HCT116 (cell line): ENCODE measurements at regions not wholly inside any gene's neighbourhood (a gene's known extent, or its start where the extent isn't known, plus 50 kb on each side); places are given as distances from the start of the nearest gene placed in this dataset.

ENCODE experiments used
- ATAC-seq: fragments of 200-7000 bp; cut with Tn5 transposase; 2 replicates; pipeline ENCODE4 v1.9.1; 2020; ENCODE audit warnings: mild to moderate bottlenecking, moderate library complexity
- BruUV-seq: library from RNA; stranded (reverse); fragments of 400-500 nt; replicated peaks from 2 replicates; lab custom pipeline; 2021; lab: Mats Ljungman, UMichigan
- CTCF ChIA-PET: fragments of 300-600 bp; sonication (Branson Sonifier 250); formaldehyde crosslinking; loops from one replicate; lab custom pipeline; 2021; ENCODE audit warnings: antibody characterized with exemption; lab: Charles Lee
- POLR2A ChIA-PET: fragments of 300-600, 350-600 bp; sonication (Branson Sonifier 250); formaldehyde crosslinking; loops from one replicate; lab custom pipeline; 2021; ENCODE audit warnings: antibody characterized with exemption; lab: Charles Lee
- RAD21 ChIA-PET, 2 experiments: fragments of 300-600 bp; sonication (Branson Sonifier 250); formaldehyde crosslinking; loops; one replicate each; lab custom pipeline; 2023; ENCODE audit warnings: low total read pairs in 2 of 2; ENCODE audit not compliant: uncharacterized antibody in 2 of 2, unreplicated experiment in 2 of 2, low non-redundant PET in 1 of 2; lab: Charles Lee
- DNase-seq: peaks from one replicate; pipeline ENCODE4 v3.0.0-alpha.2; 2010; ENCODE audit warnings: low read depth, low spot score
- H2AFZ ChIP-seq: fragments of 200-600 bp; shearing (Covaris generic), sonication (generic); 2 replicates; pipeline ENCODE4 v1.6.1; 2017; ENCODE audit warnings: low read depth, mixed run types, mixed read lengths, antibody characterized with exemption, low read length; ENCODE audit not compliant: poor library complexity, severe bottlenecking
- H3K27ac ChIP-seq: 2 replicates; pipeline ENCODE4 v1.5.1; 2012; ENCODE audit warnings: low read depth, low read length
- H3K27me3 ChIP-seq: fragments of 200-600 bp; sonication (generic); 2 replicates; pipeline ENCODE4 v1.6.1; 2016; ENCODE audit warnings: mixed run types, low read length, mixed read lengths; ENCODE audit not compliant: insufficient read depth
- H3K36me3 ChIP-seq, 2 experiments: fragments of 200-500 bp in 1 of 2; fragments of 200-600 bp in 1 of 2; sonication (Bioruptor generic) in 1 of 2; sonication (generic) in 1 of 2; 2 replicates each; pipeline versions ENCODE4 v1.5.1 to v1.6.1; 2014 to 2016; ENCODE audit warnings: low read length in 2 of 2, inconsistent platforms in 1 of 2, mixed read lengths in 1 of 2, mixed run types in 1 of 2; ENCODE audit not compliant: insufficient read depth in 2 of 2, control insufficient read depth in 1 of 2
- H3K4me1 ChIP-seq, 2 experiments: fragments of 200-600 bp in 1 of 2; sonication (generic) in 1 of 2; 2 replicates each; pipeline versions ENCODE4 v1.5.1 to v1.6.1; 2012 to 2017; ENCODE audit warnings: low read length in 2 of 2, inconsistent platforms in 1 of 2, mild to moderate bottlenecking in 1 of 2, mixed read lengths in 1 of 2, mixed run types in 1 of 2, moderate library complexity in 1 of 2; ENCODE audit not compliant: insufficient read depth in 2 of 2, control insufficient read depth in 1 of 2
- H3K4me2 ChIP-seq: fragments of 200-600 bp; sonication (generic); 2 replicates; pipeline ENCODE4 v1.6.1; 2017; ENCODE audit warnings: mixed run types, low read length, mixed read lengths
- H3K4me3 ChIP-seq, 2 experiments: fragments of 200-600 bp in 1 of 2; sonication (generic) in 1 of 2; replicated peaks in 1 of 2; 2 replicates each; pipeline ENCODE4 v1.5.1; 2011 to 2016; ENCODE audit warnings: low read length in 2 of 2, control low read depth in 1 of 2, low read depth in 1 of 2, mild to moderate bottlenecking in 1 of 2, mixed read lengths in 1 of 2, mixed run types in 1 of 2
- H3K79me2 ChIP-seq: fragments of 200-600 bp; sonication (generic); 2 replicates; pipeline ENCODE4 v1.6.1; 2017; ENCODE audit warnings: mild to moderate bottlenecking, mixed run types, low read length, moderate library complexity, mixed read lengths; ENCODE audit not compliant: insufficient read depth
- H3K9ac ChIP-seq: fragments of 200-600 bp; sonication (generic); 2 replicates; pipeline ENCODE4 v1.6.1; 2016; ENCODE audit warnings: low read length, mixed read lengths
- H3K9me2 ChIP-seq: fragments of 200-600 bp; sonication (generic), shearing (Covaris generic); 2 replicates; pipeline ENCODE4 v1.6.1; 2017; ENCODE audit warnings: mixed run types, mild to moderate bottlenecking, moderate library complexity; ENCODE audit not compliant: insufficient read depth
- H3K9me3 ChIP-seq, 2 experiments: fragments of 200-500 bp in 1 of 2; fragments of 200-600 bp in 1 of 2; sonication (Bioruptor generic) in 1 of 2; sonication (generic) in 1 of 2; 2 replicates each; pipeline ENCODE4 v1.6.1; 2014 to 2017; ENCODE audit warnings: low read length in 2 of 2, mixed read lengths in 2 of 2, inconsistent platforms in 1 of 2, low read depth in 1 of 2, mild to moderate bottlenecking in 1 of 2, mixed run types in 1 of 2, moderate library complexity in 1 of 2; ENCODE audit not compliant: control insufficient read depth in 1 of 2, insufficient read depth in 1 of 2
- H4K20me1 ChIP-seq: fragments of 200-600 bp; sonication (generic), shearing (Covaris generic); 2 replicates; pipeline ENCODE4 v1.6.1; 2017; ENCODE audit warnings: mixed run types, mild to moderate bottlenecking, moderate library complexity; ENCODE audit not compliant: insufficient read depth
- ATF3 ChIP-seq: IDR thresholded peaks from 2 replicates; pipeline ENCODE4 v1.6.1; 2012
- CBX3 ChIP-seq: IDR thresholded peaks from 2 replicates; pipeline ENCODE4 v1.6.1; 2012; ENCODE audit warnings: low read depth
- CEBPB ChIP-seq: IDR thresholded peaks from 2 replicates; pipeline ENCODE4 v1.6.1; 2012; ENCODE audit warnings: low read depth
- CTCF ChIP-seq, 3 experiments: fragments of 200-600 bp in 1 of 3; sonication (generic) in 1 of 3; IDR thresholded peaks in 2 of 3; conservative IDR thresholded peaks in 1 of 3; 2 replicates each; pipeline ENCODE4 v1.5.1; 2012 to 2017; ENCODE audit warnings: low read depth in 2 of 3, low read length in 2 of 3, antibody characterized with exemption in 1 of 3, borderline replicate concordance in 1 of 3, control low read depth in 1 of 3, mild to moderate bottlenecking in 1 of 3, mixed read lengths in 1 of 3, mixed run types in 1 of 3, moderate library complexity in 1 of 3; ENCODE audit not compliant: insufficient read depth in 1 of 3
- EGR1 ChIP-seq: IDR thresholded peaks from 2 replicates; pipeline ENCODE4 v1.6.1; 2012; ENCODE audit warnings: low read depth
- ELF1 ChIP-seq: IDR thresholded peaks from 2 replicates; pipeline ENCODE4 v1.6.1; 2012; ENCODE audit warnings: low read depth, borderline replicate concordance
- EZH2 ChIP-seq: fragments of 200-600 bp; sonication (generic); IDR thresholded peaks from 2 replicates; pipeline ENCODE4 v1.6.1; 2017; ENCODE audit warnings: antibody characterized with exemption, mixed run types
- EZH2phosphoT487 ChIP-seq: fragments of 200-600 bp; IDR thresholded peaks from 2 replicates; pipeline ENCODE4 v1.6.1; 2018; ENCODE audit warnings: antibody characterized with exemption, borderline replicate concordance
- FOSL1 ChIP-seq: IDR thresholded peaks from 2 replicates; pipeline ENCODE4 v1.6.1; 2012; ENCODE audit warnings: low read depth
- JUND ChIP-seq: IDR thresholded peaks from 2 replicates; pipeline ENCODE4 v1.6.1; 2012
- MAX ChIP-seq: IDR thresholded peaks from 2 replicates; pipeline ENCODE4 v1.6.1; 2012
- POLR2A ChIP-seq: IDR thresholded peaks from 2 replicates; pipeline ENCODE4 v1.7.0; 2011; ENCODE audit warnings: borderline replicate concordance; ENCODE audit not compliant: insufficient read depth, insufficient read length; ENCODE audit errors: extremely low read depth
- POLR2AphosphoS5 ChIP-seq: IDR thresholded peaks from 2 replicates; pipeline ENCODE4 v1.6.1; 2011; ENCODE audit warnings: mild to moderate bottlenecking, low read depth, low read length, moderate library complexity
- SIN3A ChIP-seq: IDR thresholded peaks from 2 replicates; pipeline ENCODE4 v1.6.1; 2012; ENCODE audit warnings: low read depth
- SP1 ChIP-seq: IDR thresholded peaks from 2 replicates; pipeline ENCODE4 v1.6.1; 2012; ENCODE audit warnings: low read depth
- SRF ChIP-seq: IDR thresholded peaks from 2 replicates; pipeline ENCODE4 v1.6.1; 2012; ENCODE audit warnings: low read depth
- YY1 ChIP-seq: IDR thresholded peaks from 2 replicates; pipeline ENCODE4 v1.6.1; 2011; ENCODE audit warnings: low read length, low read depth, moderate library complexity, mild to moderate bottlenecking; ENCODE audit not compliant: insufficient replicate concordance; ENCODE audit errors: extremely low read depth
- ZBTB33 ChIP-seq: IDR thresholded peaks from 2 replicates; pipeline ENCODE4 v1.6.1; 2011; ENCODE audit warnings: mild to moderate bottlenecking, low read length, moderate library complexity; ENCODE audit not compliant: insufficient replicate concordance; ENCODE audit errors: extremely low read depth
- ZFX ChIP-seq: fragments of 450-650 bp; IDR thresholded peaks from 2 replicates; pipeline ENCODE4 v1.6.1; 2017
- ZNF274 ChIP-seq: fragments of 200-500 bp; sonication (Bioruptor generic); IDR thresholded peaks from 2 replicates; pipeline ENCODE4 v1.6.1; 2014; ENCODE audit warnings: mild to moderate bottlenecking, low read depth, low read length, inconsistent platforms
- intact Hi-C: fragments of 100-400 bp; cut with micrococcal nuclease; formaldehyde crosslinking; loops from 2 replicates; pipeline ENCODE4 v1.10.0; 2022

GRCh38 chr6:129959358-129959930 is 58.9 kb upstream of the L3MBTL3 start:
- ChIA-PET CTCF (interaction anchor here (0.6 kb wide), 1 partner anchor 1157 kb away, joined by 4 read pairs; no protein-coding TSS in a partner anchor), POLR2A (no interaction called here), RAD21 (no interaction called here)
- H3K27ac ChIP-seq = no peak overlapping the region
- no peak overlapping the region for H3K9ac ChIP-seq
- no peak overlapping the region for H3K4me3 ChIP-seq
- no peaks in the 10 kb centered on the region for H3K36me3 ChIP-seq
- no peaks in the 10 kb centered on the region for H3K4me1 ChIP-seq
- H3K9me3 ChIP-seq = no peaks in the 10 kb centered on the region
- no TSS peak for BruUV-seq
- no peak for ATAC-seq
- DNase-seq = no peak
- no peaks in the 10 kb centered on the region for H3K9me2 ChIP-seq
- H3K79me2 ChIP-seq = no peaks in the 10 kb centered on the region
- no peak overlapping the region for H3K4me2 ChIP-seq
- intact Hi-C loops = no loop called here
- H4K20me1 ChIP-seq = no peaks in the 10 kb centered on the region
- H3K27me3 ChIP-seq = no peaks in the 10 kb centered on the region
- H2AFZ ChIP-seq = no peak overlapping the region
- TF ChIP-seq ZBTB33 = no peak
- no peak for TF ChIP-seq CBX3
- no peak for TF ChIP-seq EZH2
- TF ChIP-seq SP1 = no peak
- no peak for TF ChIP-seq SIN3A
- TF ChIP-seq POLR2A = no peak
- TF ChIP-seq ELF1 = no peak
- TF ChIP-seq MAX = no peak
- TF ChIP-seq FOSL1 = no peak
- TF ChIP-seq CEBPB = no peak
- no peak for TF ChIP-seq JUND
- TF ChIP-seq EZH2phosphoT487 = no peak
- no peak for TF ChIP-seq POLR2AphosphoS5
- no peak for TF ChIP-seq YY1
- no peak for TF ChIP-seq EGR1
- no peak for TF ChIP-seq CTCF (IDR thresholded peaks at IDR 0.05 in 2 of 3, conservative IDR thresholded peaks at IDR 0.05 in 1 of 3; ENCODE audit: borderline replicate concordance in 1 of 3, insufficient read depth in 1 of 3, low read depth in 2 of 3, low read length in 2 of 3)
- no peak for TF ChIP-seq ATF3
- no peak for TF ChIP-seq ZNF274
- TF ChIP-seq ZFX = no peak
- no peak for TF ChIP-seq SRF
